Sigmoid colon (tissue), 4 donors: ENCODE measurements at regions not wholly inside any gene's neighbourhood (a gene's known extent, or its start where the extent isn't known, plus 50 kb on each side); places are given as distances from the start of the nearest gene placed in this dataset.

Experiments
- CTCF ChIP-seq, 4 experiments: fragments of 450-650 bp in 3 of 4; fragments of 200-600 bp in 1 of 4; IDR thresholded peaks; one replicate each; pipeline ENCODE4 v1.5.1; 2016 to 2019; ENCODE audit warnings: antibody characterized with exemption in 4 of 4, mild to moderate bottlenecking in 3 of 4, moderate library complexity in 2 of 4
- EP300 ChIP-seq, 4 donors: sonication (generic); formaldehyde crosslinking; IDR thresholded peaks; one replicate each; pipeline ENCODE4 v1.6.1; 2017; ENCODE audit warnings: antibody characterized with exemption in 4 of 4
- POLR2A ChIP-seq, 2 donors: fragments of 450-650 bp; IDR thresholded peaks; one replicate each; pipeline ENCODE4 v1.6.1; 2016; ENCODE audit warnings: antibody characterized with exemption in 2 of 2, mild to moderate bottlenecking in 2 of 2, moderate library complexity in 2 of 2
- POLR2AphosphoS5 ChIP-seq, 4 donors: sonication (generic); formaldehyde crosslinking; IDR thresholded peaks; one replicate each; pipeline ENCODE4 v1.6.1; 2017; ENCODE audit warnings: antibody characterized with exemption in 4 of 4

- TF ChIP-seq CTCF (IDR thresholded peaks at IDR 0.05) (no peak), POLR2A (IDR thresholded peaks at IDR 0.05) (no peak), POLR2AphosphoS5 (IDR thresholded peaks at IDR 0.05) (no peak), EP300 (IDR thresholded peaks at IDR 0.05) (no peak)
Measured at GRCh38 chr10:44607116-44607515, 222.2 kb upstream of the CXCL12 start.
